ENCODE measurements at regions not wholly inside any gene's neighbourhood (a gene's known extent, or its start where the extent isn't known, plus 50 kb on each side); places are given as distances from the start of the nearest gene placed in this dataset.

- Histone ChIP-seq H3K4me1 (ENCODE audit: control insufficient read depth, insufficient read depth, low read length) (no peaks in the 10 kb centered on the region), H3K9me3 (ENCODE audit: control insufficient read depth, low read length) (no peaks in the 10 kb centered on the region), H3K27me3 (ENCODE audit: control insufficient read depth, insufficient read depth, low read length, poor library complexity, severe bottlenecking) (no peaks in the 10 kb centered on the region), H3K4me3 (ENCODE audit: insufficient read depth, low read depth, low read length) (no peak overlapping the region), H3K36me3 (ENCODE audit: control insufficient read depth, insufficient read depth, low read length) (no peaks in the 10 kb centered on the region), H3K27ac (ENCODE audit: insufficient read depth, low read depth, low read length, poor library complexity, severe bottlenecking) (no peak overlapping the region)
- WGBS, 2 experiments = 71 to 72% methylated on average over 7 of the region's 7 CpGs
These were observed 60.2 kb upstream of the HRH2 start for GRCh38 chr5:175597718-175598117.

- no peak overlapping the region for H3K4me3 ChIP-seq (ENCODE audit: insufficient read depth, low read depth, low read length)
- WGBS, 2 experiments = 92 to 96% methylated on average over 7 of the region's 7 CpGs
- H3K27me3 ChIP-seq (ENCODE audit: control insufficient read depth, insufficient read depth, low read length, poor library complexity, severe bottlenecking) = no peaks in the 10 kb centered on the region
- no peaks in the 10 kb centered on the region for H3K9me3 ChIP-seq (ENCODE audit: control insufficient read depth, low read length)
- H3K27ac ChIP-seq (ENCODE audit: insufficient read depth, low read depth, low read length, poor library complexity, severe bottlenecking) = no peak overlapping the region
- no peaks in the 10 kb centered on the region for H3K36me3 ChIP-seq (ENCODE audit: control insufficient read depth, insufficient read depth, low read length)
- no peaks in the 10 kb centered on the region for H3K4me1 ChIP-seq (ENCODE audit: control insufficient read depth, insufficient read depth, low read length)
These were observed 59.1 kb upstream of the HRH2 start for GRCh38 chr5:175598774-175599173.

DNA sequence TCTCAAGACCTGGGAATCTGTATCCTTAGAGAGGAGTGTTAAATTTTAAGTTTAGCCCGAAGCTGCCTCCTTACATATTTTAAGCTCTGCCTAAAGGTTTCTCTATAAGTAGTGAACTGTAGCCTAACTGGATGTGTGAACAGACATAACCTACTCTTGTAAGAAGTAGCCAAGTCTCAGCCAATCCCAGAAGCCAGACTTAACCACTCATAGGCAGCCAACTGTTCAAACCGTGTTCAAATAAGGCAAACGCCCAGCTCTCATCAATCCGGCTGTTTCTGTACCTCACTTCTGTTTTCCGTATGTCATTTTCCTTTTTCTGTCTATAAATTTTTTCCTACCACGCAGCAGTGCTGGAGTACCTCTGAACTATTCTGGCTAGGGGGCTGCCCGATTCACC is 58.7 kb upstream of the HRH2 start:
- H3K27ac ChIP-seq (ENCODE audit: insufficient read depth, low read depth, low read length, poor library complexity, severe bottlenecking) = no peak overlapping the region
- 90 to 94% methylated on average over 7 of the region's 7 CpGs for WGBS, 2 experiments
- no peaks in the 10 kb centered on the region for H3K4me1 ChIP-seq (ENCODE audit: control insufficient read depth, insufficient read depth, low read length)
- no peaks in the 10 kb centered on the region for H3K27me3 ChIP-seq (ENCODE audit: control insufficient read depth, insufficient read depth, low read length, poor library complexity, severe bottlenecking)
- no peaks in the 10 kb centered on the region for H3K36me3 ChIP-seq (ENCODE audit: control insufficient read depth, insufficient read depth, low read length)
- H3K4me3 ChIP-seq (ENCODE audit: insufficient read depth, low read depth, low read length) = no peak overlapping the region
- H3K9me3 ChIP-seq (ENCODE audit: control insufficient read depth, low read length) = no peaks in the 10 kb centered on the region

DNA sequence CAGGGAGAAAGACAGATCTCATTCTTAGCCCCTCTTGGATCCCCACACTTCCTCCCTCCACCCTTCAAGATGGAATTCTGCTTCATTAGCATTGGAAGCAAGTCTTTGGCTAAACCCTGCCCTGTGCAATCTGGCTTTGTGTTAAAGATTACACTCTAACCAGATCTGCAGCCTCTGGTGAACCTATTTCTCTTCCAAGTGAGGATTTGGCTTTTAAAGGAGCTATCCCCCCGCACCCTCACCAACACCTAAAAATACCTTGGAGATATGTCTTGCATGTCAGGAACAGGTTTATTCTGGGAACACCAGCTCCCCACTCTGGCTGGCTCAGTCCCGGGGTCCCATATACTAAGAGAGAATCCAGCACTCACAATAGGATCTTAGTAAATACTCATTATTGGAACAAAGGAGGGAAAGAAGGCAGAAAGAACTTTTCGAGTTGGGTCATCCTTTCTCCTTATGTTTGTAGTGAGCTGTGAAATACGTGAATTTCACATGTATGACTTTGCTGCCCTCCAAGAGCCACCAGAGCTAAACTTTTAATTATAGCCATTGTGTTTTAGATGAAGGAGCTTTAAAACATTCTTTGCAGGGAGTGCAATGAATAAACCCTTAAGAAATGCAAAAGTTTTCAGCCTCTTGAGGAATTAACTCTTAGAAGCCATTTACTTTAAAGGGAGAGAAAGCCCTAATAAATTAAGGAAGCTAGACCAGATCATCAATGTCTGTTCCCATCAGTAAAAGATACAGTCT is 53.7 kb upstream of the HRH2 start:
- Histone ChIP-seq H3K27ac (ENCODE audit: insufficient read depth, low read depth, low read length, poor library complexity, severe bottlenecking) (peak overlapping the region; percentile 40), H3K36me3 (ENCODE audit: control insufficient read depth, insufficient read depth, low read length) (no peaks in the 10 kb centered on the region), H3K4me1 (ENCODE audit: control insufficient read depth, insufficient read depth, low read length) (no peaks in the 10 kb centered on the region), H3K4me3 (ENCODE audit: insufficient read depth, low read depth, low read length) (no peak overlapping the region), H3K9me3 (ENCODE audit: control insufficient read depth, low read length) (no peaks in the 10 kb centered on the region), H3K27me3 (ENCODE audit: control insufficient read depth, insufficient read depth, low read length, poor library complexity, severe bottlenecking) (no peaks in the 10 kb centered on the region)
- WGBS, 2 experiments = 34 to 40% methylated on average over 4 of the region's 4 CpGs

GRCh38 chr5:175606409-175606808 is 51.5 kb upstream of the HRH2 start:
- no peaks in the 10 kb centered on the region for H3K9me3 ChIP-seq (ENCODE audit: control insufficient read depth, low read length)
- 87 to 92% methylated on average over 3 of the region's 3 CpGs for WGBS, 2 experiments
- H3K4me1 ChIP-seq (ENCODE audit: control insufficient read depth, insufficient read depth, low read length) = no peaks in the 10 kb centered on the region
- no peaks in the 10 kb centered on the region for H3K36me3 ChIP-seq (ENCODE audit: control insufficient read depth, insufficient read depth, low read length)
- H3K27ac ChIP-seq (ENCODE audit: insufficient read depth, low read depth, low read length, poor library complexity, severe bottlenecking) = no peak overlapping the region
- H3K27me3 ChIP-seq (ENCODE audit: control insufficient read depth, insufficient read depth, low read length, poor library complexity, severe bottlenecking) = no peaks in the 10 kb centered on the region
- no peak overlapping the region for H3K4me3 ChIP-seq (ENCODE audit: insufficient read depth, low read depth, low read length)
